GM12878 (cell line): ENCODE measurements at regions not wholly inside any gene's neighbourhood (a gene's known extent, or its start where the extent isn't known, plus 50 kb on each side); places are given as distances from the start of the nearest gene placed in this dataset.

Experiments
- ATAC-seq: fragments of 200-7000 bp; cut with Tn5 transposase; 3 replicates; pipeline ENCODE4 v1.9.1; 2020; ENCODE audit warnings: mild to moderate bottlenecking, moderate library complexity
- BruUV-seq: library from RNA; stranded (reverse); fragments of 400-500 nt; replicated peaks from 2 replicates; lab custom pipeline; 2021; lab: Mats Ljungman, UMichigan
- CTCF ChIA-PET: fragments of 300-600 bp; sonication (Branson Sonifier 250); formaldehyde crosslinking; extraction: SDS; loops from one replicate; lab custom pipeline; 2021; ENCODE audit warnings: inconsistent platforms; lab: Yijun Ruan, JAX
- POLR2A ChIA-PET: fragments of 350-600 bp; formaldehyde crosslinking; extraction: SDS; loops from one replicate; lab custom pipeline; 2021; ENCODE audit warnings: inconsistent platforms; lab: Charles Lee
- RAD21 ChIA-PET: fragments of 300-600 bp; sonication (Branson Sonifier 250); formaldehyde crosslinking; loops from one replicate; lab custom pipeline; 2023; ENCODE audit warnings: antibody characterized with exemption; ENCODE audit not compliant: unreplicated experiment; lab: Charles Lee
- SMC1A ChIA-PET: fragments of 300-600 bp; sonication (Branson Sonifier 250); formaldehyde crosslinking; loops from one replicate; lab custom pipeline; 2023; ENCODE audit not compliant: unreplicated experiment, uncharacterized antibody; lab: Charles Lee
- DNase-seq: peaks from one replicate; pipeline ENCODE4 v3.0.0-alpha.2; 2011; ENCODE audit warnings: low read depth, low spot score
- FAIRE-seq: peaks from 3 replicates; lab custom pipeline; 2011; peaks lifted over from hg19 to GRCh38; lab: Jason Lieb, UNC
- H2AFZ ChIP-seq: 2 replicates; pipeline ENCODE4 v1.6.0; 2011; ENCODE audit warnings: low read depth, low read length, control low read depth; ENCODE audit not compliant: control insufficient read depth
- H3K27ac ChIP-seq: 2 replicates; pipeline ENCODE4 v1.5.1; 2011; ENCODE audit warnings: control low read depth; ENCODE audit not compliant: control insufficient read depth, insufficient read depth
- H3K27me3 ChIP-seq, 2 experiments: replicated peaks in 1 of 2; 2 replicates each; pipeline versions ENCODE4 v1.6.0 to v1.6.1; 2011; ENCODE audit warnings: low read length in 1 of 2; ENCODE audit not compliant: control insufficient read depth in 2 of 2, insufficient read depth in 2 of 2
- H3K36me3 ChIP-seq, 2 experiments: 2 replicates each; pipeline ENCODE4 v1.5.1; 2011; ENCODE audit warnings: low read length in 1 of 2; ENCODE audit not compliant: control insufficient read depth in 2 of 2, insufficient read depth in 2 of 2
- H3K4me1 ChIP-seq: 2 replicates; pipeline ENCODE4 v1.6.1; 2011; ENCODE audit warnings: mild to moderate bottlenecking, low read length, moderate library complexity, mixed read lengths; ENCODE audit not compliant: control insufficient read depth, insufficient read depth
- H3K4me2 ChIP-seq: 2 replicates; pipeline ENCODE4 v1.6.0; 2011; ENCODE audit warnings: control low read depth; ENCODE audit not compliant: control insufficient read depth, insufficient read depth
- H3K4me3 ChIP-seq: fragments of 200-600 bp; sonication (generic); 2 replicates; pipeline ENCODE4 v1.5.1; 2016
- H3K79me2 ChIP-seq: 2 replicates; pipeline ENCODE4 v1.6.0; 2011; ENCODE audit warnings: low read length; ENCODE audit not compliant: control insufficient read depth, insufficient read depth
- H3K9ac ChIP-seq: 2 replicates; pipeline ENCODE4 v1.8.0; 2011; ENCODE audit warnings: low read length, control low read depth, mixed read lengths; ENCODE audit not compliant: control insufficient read depth, insufficient read depth
- H3K9me3 ChIP-seq: replicated peaks from 3 replicates; pipeline ENCODE4 v1.5.1; 2011; ENCODE audit warnings: mild to moderate bottlenecking, low read length; ENCODE audit not compliant: control insufficient read depth, insufficient read depth
- H4K20me1 ChIP-seq: 2 replicates; pipeline ENCODE4 v1.6.0; 2011; ENCODE audit not compliant: control insufficient read depth, insufficient read depth
- ATF7 ChIP-seq: fragments of 450-650 bp; IDR thresholded peaks from 2 replicates; pipeline ENCODE4 v1.6.1; 2016; ENCODE audit warnings: low read depth, mild to moderate bottlenecking
- HCFC1 ChIP-seq: fragments of 150-350 bp; IDR thresholded peaks from 2 replicates; pipeline ENCODE4 v1.6.1; 2014; ENCODE audit warnings: low read length
- JUND ChIP-seq: IDR thresholded peaks from 2 replicates; pipeline ENCODE4 v1.6.1; 2012; ENCODE audit warnings: low read depth, mild to moderate bottlenecking, low read length, improper control_type of control experiment, moderate library complexity
- MYB ChIP-seq: fragments of 150-350 bp; IDR thresholded peaks from 2 replicates; pipeline ENCODE4 v1.6.1; 2014; ENCODE audit warnings: mild to moderate bottlenecking, low read depth, low read length, borderline replicate concordance
- NBN ChIP-seq: fragments of 450-650 bp; IDR thresholded peaks from 2 replicates; pipeline ENCODE4 v1.6.1; 2016
- NR2C1 ChIP-seq: fragments of 450-650 bp; IDR thresholded peaks from 2 replicates; pipeline ENCODE4 v1.6.1; 2017; ENCODE audit warnings: antibody characterized with exemption, mild to moderate bottlenecking, moderate library complexity
- NR2C2 ChIP-seq: IDR thresholded peaks from 2 replicates; pipeline ENCODE4 v1.6.1; 2011; ENCODE audit warnings: borderline replicate concordance, low read depth; ENCODE audit not compliant: control insufficient read depth, insufficient read length
- NR2F1 ChIP-seq: fragments of 450-650 bp; conservative IDR thresholded peaks from 2 replicates; pipeline ENCODE4 v1.6.1; 2017; ENCODE audit warnings: mild to moderate bottlenecking
- NRF1 ChIP-seq: conservative IDR thresholded peaks from 2 replicates; pipeline ENCODE4 v1.6.1; 2011; ENCODE audit warnings: mild to moderate bottlenecking, low read depth, low read length, improper control_type of control experiment
- RAD51 ChIP-seq: fragments of 450-650 bp; IDR thresholded peaks from 2 replicates; pipeline ENCODE4 v1.6.1; 2016; ENCODE audit warnings: moderate library complexity, mild to moderate bottlenecking, inconsistent platforms
- REST ChIP-seq: IDR thresholded peaks from 2 replicates; pipeline ENCODE4 v1.6.1; 2012; ENCODE audit warnings: mild to moderate bottlenecking, low read depth, low read length
- SIN3A ChIP-seq: IDR thresholded peaks from 2 replicates; pipeline ENCODE4 v1.6.1; 2012; ENCODE audit warnings: low read depth, low read length, improper control_type of control experiment
- SP1 ChIP-seq: IDR thresholded peaks from one replicate; pipeline ENCODE4 v1.6.1; 2011; ENCODE audit warnings: low read depth, low read length
- YBX1 ChIP-seq: fragments of 450-650 bp; IDR thresholded peaks from 2 replicates; pipeline ENCODE4 v1.6.1; 2016; ENCODE audit warnings: antibody characterized with exemption
- ZBED1 ChIP-seq: IDR thresholded peaks from 2 replicates; pipeline ENCODE4 v1.6.1; 2016; ENCODE audit warnings: borderline replicate concordance
- ZNF217 ChIP-seq: fragments of 450-650 bp; IDR thresholded peaks from 2 replicates; pipeline ENCODE4 v1.6.1; 2017; ENCODE audit warnings: antibody characterized with exemption, mild to moderate bottlenecking
- WGBS: methylation state at CpG from one replicate; pipeline ENCODE4 v1.1.6; 2016; ENCODE audit warnings: low lambda C conversion rate; ENCODE audit not compliant: insufficient replicate concordance, insufficient coverage; ENCODE audit errors: missing lambda C conversion rate; 5-methylcytosine and 5-hydroxymethylcytosine counted together
- in situ Hi-C: fragments of 300-500 bp; cut with MboI; formaldehyde crosslinking; loops from 9 replicates; pipeline ENCODE4 v1.14.3; 2018; ENCODE audit warnings: mixed read lengths
- intact Hi-C: fragments of 100-400 bp; cut with micrococcal nuclease; formaldehyde crosslinking; loops from one replicate; pipeline ENCODE4 v1.14.2; 2022; ENCODE audit not compliant: unreplicated experiment

GRCh38 chr12:107244584-107244983, 151.2 kb upstream of the CRY1 start:
- ChIA-PET RAD21 (no interaction called here), SMC1A (no interaction called here), CTCF (no interaction called here), POLR2A (no interaction called here)
- no peak overlapping the region for H3K27ac ChIP-seq
- H2AFZ ChIP-seq = no peak overlapping the region
- in situ Hi-C loops (no loop called here), intact Hi-C loops (no loop called here)
- WGBS = 0% methylated on average over 2 of the region's 2 CpGs
- no TSS peak for BruUV-seq
- no peak overlapping the region for H3K9ac ChIP-seq
- no peaks in the 10 kb centered on the region for H3K9me3 ChIP-seq
- H3K4me1 ChIP-seq = no peaks in the 10 kb centered on the region
- no peaks in the 10 kb centered on the region; a peak in 1 of 4 replicates for H3K27me3 ChIP-seq
- H3K79me2 ChIP-seq = no peaks in the 10 kb centered on the region
- H3K4me2 ChIP-seq = no peak overlapping the region
- no peak for FAIRE-seq
- ATAC-seq = no peak
- no peak for TF ChIP-seq NR2F1
- TF ChIP-seq NBN = no peak
- TF ChIP-seq NR2C2 = no peak
- no peak for TF ChIP-seq ZBED1
- H4K20me1 ChIP-seq = no peaks in the 10 kb centered on the region
- H3K36me3 ChIP-seq = no peaks in the 10 kb centered on the region
- no peak for DNase-seq
- H3K4me3 ChIP-seq = no peak overlapping the region

GRCh38 chr12:107247650-107248049, 154.3 kb upstream of the CRY1 start:
- H3K79me2 ChIP-seq = no peaks in the 10 kb centered on the region
- TF ChIP-seq REST = no peak
- no peak for TF ChIP-seq ATF7
- no peak for TF ChIP-seq RAD51
- TF ChIP-seq JUND = no peak
- no peak for TF ChIP-seq ZNF217
- TF ChIP-seq MYB = no peak
- no peak for TF ChIP-seq YBX1
- TF ChIP-seq NRF1 = no peak
- no peak for TF ChIP-seq HCFC1
- TF ChIP-seq NR2C1 = no peak
- no peak for TF ChIP-seq SIN3A
- no peak for TF ChIP-seq SP1
- DNase-seq (no peak), FAIRE-seq (no peak), ATAC-seq (no peak)
- in situ Hi-C loops (no loop called here), intact Hi-C loops (no loop called here)
- no peak overlapping the region for H2AFZ ChIP-seq
- no peaks in the 10 kb centered on the region for H3K9me3 ChIP-seq
- H3K4me2 ChIP-seq = no peak overlapping the region
- RAD21 ChIA-PET = no interaction called here
- H3K36me3 ChIP-seq = no peaks in the 10 kb centered on the region
- BruUV-seq = no TSS peak
- H3K4me1 ChIP-seq = no peaks in the 10 kb centered on the region
- no peaks in the 10 kb centered on the region for H3K27me3 ChIP-seq
- WGBS = 0% methylated on average over 1 of the region's 1 CpG
- POLR2A ChIA-PET = no interaction called here
- H3K27ac ChIP-seq = no peak overlapping the region
- CTCF ChIA-PET = no interaction called here
- no peak overlapping the region for H3K4me3 ChIP-seq
- SMC1A ChIA-PET = no interaction called here
- H4K20me1 ChIP-seq = no peaks in the 10 kb centered on the region
- no peak overlapping the region for H3K9ac ChIP-seq
